ENCODE measurements at regions not wholly inside any gene's neighbourhood (a gene's known extent, or its start where the extent isn't known, plus 50 kb on each side); places are given as distances from the start of the nearest gene placed in this dataset.
A peak's percentile ranks its signal among the peaks of the same experiment; 100 is the strongest.
"Not testable (repeated sequence)": the region's sequence is repeated elsewhere in the genome, so short reads cannot be mapped to it uniquely, and the experiment has no call there.

- peaks cover 51% of the 10 kb centered on the region for H3K9me3 Mint-ChIP-seq
- H3K27me3 Mint-ChIP-seq (ENCODE audit: low read depth, poor library complexity); H3K4me3 Mint-ChIP-seq: not testable (repeated sequence)
- H3K27ac Mint-ChIP-seq, result peak overlapping the region; percentile 98
- peaks cover 19% of the 10 kb centered on the region for H3K36me3 Mint-ChIP-seq (ENCODE audit: low read depth)
- TF ChIP-seq, protein P1, sequence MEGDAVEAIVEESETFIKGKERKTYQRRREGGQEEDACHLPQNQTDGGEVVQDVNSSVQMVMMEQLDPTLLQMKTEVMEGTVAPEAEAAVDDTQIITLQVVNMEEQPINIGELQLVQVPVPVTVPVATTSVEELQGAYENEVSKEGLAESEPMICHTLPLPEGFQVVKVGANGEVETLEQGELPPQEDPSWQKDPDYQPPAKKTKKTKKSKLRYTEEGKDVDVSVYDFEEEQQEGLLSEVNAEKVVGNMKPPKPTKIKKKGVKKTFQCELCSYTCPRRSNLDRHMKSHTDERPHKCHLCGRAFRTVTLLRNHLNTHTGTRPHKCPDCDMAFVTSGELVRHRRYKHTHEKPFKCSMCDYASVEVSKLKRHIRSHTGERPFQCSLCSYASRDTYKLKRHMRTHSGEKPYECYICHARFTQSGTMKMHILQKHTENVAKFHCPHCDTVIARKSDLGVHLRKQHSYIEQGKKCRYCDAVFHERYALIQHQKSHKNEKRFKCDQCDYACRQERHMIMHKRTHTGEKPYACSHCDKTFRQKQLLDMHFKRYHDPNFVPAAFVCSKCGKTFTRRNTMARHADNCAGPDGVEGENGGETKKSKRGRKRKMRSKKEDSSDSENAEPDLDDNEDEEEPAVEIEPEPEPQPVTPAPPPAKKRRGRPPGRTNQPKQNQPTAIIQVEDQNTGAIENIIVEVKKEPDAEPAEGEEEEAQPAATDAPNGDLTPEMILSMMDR (IDR thresholded peaks at IDR 0.05), result peak; percentile 76
- DNase-seq, result peak; percentile 91
- peaks cover 13% of the 10 kb centered on the region for H3K4me1 Mint-ChIP-seq
These were observed 136.6 kb downstream of the FOXD4L6 start for GRCh38 chr9:40991741-40992471.

GRCh38 chr9:40991100-40991740 lies 137.3 kb downstream of the FOXD4L6 start:
- not testable (repeated sequence) for DNase-seq; H3K4me3 Mint-ChIP-seq; H3K27me3 Mint-ChIP-seq (ENCODE audit: low read depth, poor library complexity); H3K27ac Mint-ChIP-seq
- peaks cover 49% of the 10 kb centered on the region for H3K9me3 Mint-ChIP-seq
- H3K4me1 Mint-ChIP-seq, result peaks cover 13% of the 10 kb centered on the region
- peaks cover 15% of the 10 kb centered on the region for H3K36me3 Mint-ChIP-seq (ENCODE audit: low read depth)

DNA sequence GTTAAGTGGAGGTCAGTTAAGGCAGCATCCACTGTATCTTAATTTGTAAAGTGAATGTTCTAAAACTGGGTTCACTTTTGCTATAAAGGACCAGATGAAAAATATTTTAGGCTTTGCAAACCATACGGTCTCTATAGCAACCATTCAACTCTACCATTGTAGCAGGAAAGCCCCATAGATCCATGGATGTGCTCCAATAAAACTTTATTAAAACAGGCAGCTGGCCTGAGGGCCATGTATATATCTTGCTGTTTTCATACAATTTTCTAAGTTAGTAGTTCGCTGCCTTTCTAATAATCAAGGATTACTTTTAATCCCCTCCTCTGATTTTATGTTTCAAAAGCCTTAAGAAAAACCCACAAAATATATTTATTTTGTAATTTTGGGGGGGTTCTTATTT lies 142.1 kb downstream of the FOXD4L6 start:
- not testable (repeated sequence) for H3K27ac Mint-ChIP-seq
- H3K9me3 Mint-ChIP-seq, result peaks cover 42% of the 10 kb centered on the region

GRCh38 chr9:40975351-40975750 lies 153.1 kb downstream of the FOXD4L6 start:
- not testable (repeated sequence) for DNase-seq; H3K4me1 Mint-ChIP-seq; H3K27me3 Mint-ChIP-seq (ENCODE audit: low read depth, poor library complexity); H3K4me3 Mint-ChIP-seq; H3K27ac Mint-ChIP-seq; H3K36me3 Mint-ChIP-seq (ENCODE audit: low read depth)
- H3K9me3 Mint-ChIP-seq, result peaks cover 28% of the 10 kb centered on the region

More for the DNA sequence above, 142.1 kb downstream of the FOXD4L6 start:
- peaks cover 14% of the 10 kb centered on the region for H3K36me3 Mint-ChIP-seq (ENCODE audit: low read depth)
- H3K4me3 Mint-ChIP-seq; H3K27me3 Mint-ChIP-seq (ENCODE audit: low read depth, poor library complexity); H3K4me1 Mint-ChIP-seq; DNase-seq: not testable (repeated sequence)

DNA sequence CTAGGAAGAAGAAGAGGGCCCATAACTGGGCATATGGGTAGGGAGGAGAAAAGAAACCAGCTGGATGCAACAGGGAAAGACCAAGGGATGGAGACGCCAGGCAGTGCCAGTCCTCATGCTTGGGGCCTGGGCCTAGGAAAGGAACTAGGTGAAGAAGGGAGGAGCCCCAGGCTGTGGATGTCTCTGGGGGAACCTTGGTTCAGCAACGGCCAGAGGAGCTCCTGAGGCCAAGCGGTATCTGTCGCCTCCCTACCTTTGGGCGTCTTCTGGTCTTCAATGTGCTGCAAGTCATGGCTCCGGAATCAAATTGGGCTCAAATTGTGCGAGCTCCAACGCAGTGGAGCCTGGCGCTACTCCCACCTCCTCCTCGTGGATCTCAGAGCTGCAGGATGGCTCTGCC lies 153.6 kb downstream of the FOXD4L6 start:
- not testable (repeated sequence) for H3K27me3 Mint-ChIP-seq (ENCODE audit: low read depth, poor library complexity); H3K4me1 Mint-ChIP-seq; H3K36me3 Mint-ChIP-seq (ENCODE audit: low read depth); H3K4me3 Mint-ChIP-seq; H3K27ac Mint-ChIP-seq; DNase-seq
- H3K9me3 Mint-ChIP-seq, result peaks cover 26% of the 10 kb centered on the region

DNA sequence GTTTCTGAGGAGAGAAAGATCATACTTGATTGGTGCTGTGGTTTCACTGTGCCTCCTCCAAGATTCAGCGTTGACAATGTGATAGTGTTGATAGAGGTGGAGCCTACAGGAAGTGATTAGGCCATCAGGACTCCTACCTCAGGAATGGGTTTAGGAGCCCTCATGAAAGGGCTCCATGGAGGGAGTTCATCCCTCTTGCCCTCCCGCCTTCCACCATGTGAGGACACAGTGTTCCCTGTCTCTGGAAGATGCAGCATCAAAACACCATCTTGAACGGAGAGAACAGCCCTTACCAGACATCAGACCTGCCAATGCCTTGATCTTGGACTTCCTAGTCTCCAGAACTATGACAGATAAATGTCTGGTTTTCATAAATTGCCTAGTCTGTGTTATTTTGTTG lies 156.7 kb downstream of the FOXD4L6 start:
- not testable (repeated sequence) for H3K36me3 Mint-ChIP-seq (ENCODE audit: low read depth); H3K27ac Mint-ChIP-seq; H3K4me1 Mint-ChIP-seq; DNase-seq; H3K4me3 Mint-ChIP-seq; H3K27me3 Mint-ChIP-seq (ENCODE audit: low read depth, poor library complexity)
- H3K9me3 Mint-ChIP-seq, result peaks cover 11% of the 10 kb centered on the region

GRCh38 chr9:40970340-40970739 lies 158.1 kb downstream of the FOXD4L6 start:
- not testable (repeated sequence) for H3K36me3 Mint-ChIP-seq (ENCODE audit: low read depth); H3K4me3 Mint-ChIP-seq; H3K27ac Mint-ChIP-seq; H3K27me3 Mint-ChIP-seq (ENCODE audit: low read depth, poor library complexity); H3K9me3 Mint-ChIP-seq; H3K4me1 Mint-ChIP-seq; DNase-seq
- TF ChIP-seq, protein P1 (IDR thresholded peaks at IDR 0.05), result peak; percentile 38

DNA sequence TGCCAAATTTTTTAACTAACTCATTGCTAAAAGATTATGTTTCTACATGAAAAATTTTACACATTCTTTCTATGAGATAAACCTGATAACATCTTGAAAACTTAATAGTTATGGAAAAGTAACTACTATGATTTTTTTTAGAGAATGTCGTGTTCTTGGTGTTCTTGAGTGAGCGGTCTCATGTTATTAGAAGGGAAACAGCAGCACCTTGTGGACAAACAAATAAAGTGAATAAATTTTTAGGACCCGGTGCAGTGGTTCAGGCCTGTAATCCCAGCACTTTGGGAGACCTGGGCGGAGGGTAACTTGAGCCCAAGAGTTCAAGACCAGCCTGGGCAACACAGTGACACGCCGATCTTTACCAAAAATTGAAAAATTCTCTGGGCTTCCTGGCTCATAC lies 166.0 kb downstream of the FOXD4L6 start:
- not testable (repeated sequence) for H3K27ac Mint-ChIP-seq; H3K4me1 Mint-ChIP-seq; H3K9me3 Mint-ChIP-seq; H3K27me3 Mint-ChIP-seq (ENCODE audit: low read depth, poor library complexity); H3K4me3 Mint-ChIP-seq; H3K36me3 Mint-ChIP-seq (ENCODE audit: low read depth); DNase-seq

GRCh38 chr9:40951876-40952494 lies 176.5 kb downstream of the FOXD4L6 start:
- DNase-seq, H3K4me1 Mint-ChIP-seq: not testable (repeated sequence)

DNA sequence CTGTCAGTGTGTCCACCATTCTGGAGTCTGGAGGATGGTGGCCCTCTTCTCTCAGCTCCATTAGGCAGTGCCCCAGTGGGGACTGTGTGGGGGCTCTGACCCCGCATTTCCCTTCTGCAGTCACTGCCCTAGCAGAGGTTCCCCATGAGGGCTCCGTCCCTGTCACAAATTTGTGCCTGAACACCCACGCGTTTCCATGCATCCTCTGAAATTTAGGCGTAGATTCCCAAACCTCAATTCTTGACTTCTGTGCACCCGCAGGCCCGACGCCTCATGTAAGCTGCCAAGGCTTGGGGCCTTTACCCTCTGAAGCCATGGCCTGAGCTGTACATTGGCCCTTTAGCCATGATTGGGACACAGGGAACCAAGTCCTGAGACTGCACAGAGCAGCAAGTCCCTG lies 182.3 kb downstream of the FOXD4L6 start:
- not testable (repeated sequence) for H3K4me1 Mint-ChIP-seq

More at GRCh38 chr9:40951876-40952494, 176.5 kb downstream of the FOXD4L6 start:
- not testable (repeated sequence) for H3K27me3 Mint-ChIP-seq (ENCODE audit: low read depth, poor library complexity); H3K4me3 Mint-ChIP-seq; H3K27ac Mint-ChIP-seq
- Mint-ChIP-seq H3K9me3 (peaks cover 38% of the 10 kb centered on the region), H3K36me3 (ENCODE audit: low read depth) (peaks cover 18% of the 10 kb centered on the region)

GRCh38 chr9:40942730-40943129 lies 185.8 kb downstream of the FOXD4L6 start:
- H3K9me3 Mint-ChIP-seq, result peaks cover 57% of the 10 kb centered on the region
- not testable (repeated sequence) for H3K4me3 Mint-ChIP-seq; DNase-seq; H3K4me1 Mint-ChIP-seq; H3K36me3 Mint-ChIP-seq (ENCODE audit: low read depth); H3K27me3 Mint-ChIP-seq (ENCODE audit: low read depth, poor library complexity); H3K27ac Mint-ChIP-seq

More for the DNA sequence above, 182.3 kb downstream of the FOXD4L6 start:
- not testable (repeated sequence) for H3K27ac Mint-ChIP-seq, H3K4me3 Mint-ChIP-seq, DNase-seq
- H3K27me3 Mint-ChIP-seq (ENCODE audit: low read depth, poor library complexity), result peaks cover 13% of the 10 kb centered on the region
- H3K9me3 Mint-ChIP-seq, result peaks cover 49% of the 10 kb centered on the region
- peaks cover 12% of the 10 kb centered on the region for H3K36me3 Mint-ChIP-seq (ENCODE audit: low read depth)

- H3K27me3 Mint-ChIP-seq (ENCODE audit: low read depth, poor library complexity); H3K27ac Mint-ChIP-seq; DNase-seq; H3K36me3 Mint-ChIP-seq (ENCODE audit: low read depth); H3K4me1 Mint-ChIP-seq; H3K4me3 Mint-ChIP-seq: not testable (repeated sequence)
- H3K9me3 Mint-ChIP-seq, result peaks cover 51% of the 10 kb centered on the region
These were observed 188.6 kb downstream of the FOXD4L6 start for GRCh38 chr9:40939888-40940209.

Measured in nephron progenitor cell (in vitro differentiated cells).